Lower leg skin (tissue), 3 donors: ENCODE measurements at regions not wholly inside any gene's neighbourhood (a gene's known extent, or its start where the extent isn't known, plus 50 kb on each side); places are given as distances from the start of the nearest gene placed in this dataset.

ENCODE experiments used
- POLR2A ChIP-seq, 2 donors: fragments of 450-650 bp; IDR thresholded peaks; one replicate each; pipeline ENCODE4 v1.6.1; 2016 to 2017; ENCODE audit warnings: antibody characterized with exemption in 2 of 2, mild to moderate bottlenecking in 1 of 2, moderate library complexity in 1 of 2
- TF ChIP-seq, protein P1 (sequence below), 3 donors: fragments of 450-650 bp; IDR thresholded peaks; one replicate each; pipeline ENCODE4 v1.5.1; 2016; ENCODE audit warnings: antibody characterized with exemption in 3 of 3, mild to moderate bottlenecking in 3 of 3, moderate library complexity in 2 of 3

DNA sequence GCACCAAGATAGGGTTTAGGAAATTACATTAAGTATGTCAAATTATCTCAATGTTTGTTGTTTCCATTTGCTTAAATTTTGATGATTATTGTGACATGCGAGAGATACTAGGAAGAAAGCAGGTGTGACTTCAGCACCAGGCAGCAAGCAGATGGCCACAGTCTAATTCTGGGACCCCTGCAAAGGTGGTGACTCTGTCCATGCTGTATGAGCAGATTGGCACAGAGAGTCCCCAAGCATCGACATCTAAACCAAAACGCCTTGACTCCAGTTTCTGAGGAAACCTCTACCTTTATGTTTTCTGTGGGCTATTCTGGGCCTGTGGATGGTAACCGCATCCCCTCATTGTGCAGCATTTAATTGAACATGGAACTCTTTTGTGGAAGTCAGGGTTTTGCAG lies 670.1 kb upstream of the TMEM132C start:
- no peak for TF ChIP-seq POLR2A (IDR thresholded peaks at IDR 0.05)
- TF ChIP-seq, protein P1, sequence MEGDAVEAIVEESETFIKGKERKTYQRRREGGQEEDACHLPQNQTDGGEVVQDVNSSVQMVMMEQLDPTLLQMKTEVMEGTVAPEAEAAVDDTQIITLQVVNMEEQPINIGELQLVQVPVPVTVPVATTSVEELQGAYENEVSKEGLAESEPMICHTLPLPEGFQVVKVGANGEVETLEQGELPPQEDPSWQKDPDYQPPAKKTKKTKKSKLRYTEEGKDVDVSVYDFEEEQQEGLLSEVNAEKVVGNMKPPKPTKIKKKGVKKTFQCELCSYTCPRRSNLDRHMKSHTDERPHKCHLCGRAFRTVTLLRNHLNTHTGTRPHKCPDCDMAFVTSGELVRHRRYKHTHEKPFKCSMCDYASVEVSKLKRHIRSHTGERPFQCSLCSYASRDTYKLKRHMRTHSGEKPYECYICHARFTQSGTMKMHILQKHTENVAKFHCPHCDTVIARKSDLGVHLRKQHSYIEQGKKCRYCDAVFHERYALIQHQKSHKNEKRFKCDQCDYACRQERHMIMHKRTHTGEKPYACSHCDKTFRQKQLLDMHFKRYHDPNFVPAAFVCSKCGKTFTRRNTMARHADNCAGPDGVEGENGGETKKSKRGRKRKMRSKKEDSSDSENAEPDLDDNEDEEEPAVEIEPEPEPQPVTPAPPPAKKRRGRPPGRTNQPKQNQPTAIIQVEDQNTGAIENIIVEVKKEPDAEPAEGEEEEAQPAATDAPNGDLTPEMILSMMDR (IDR thresholded peaks at IDR 0.05), result no peak
